HepG2 (cell line): ENCODE measurements at regions not wholly inside any gene's neighbourhood (a gene's known extent, or its start where the extent isn't known, plus 50 kb on each side); places are given as distances from the start of the nearest gene placed in this dataset.

Source experiments
- SOX13 ChIP-seq, 3 experiments: fragments of 450-650 bp in 1 of 3; sonication (generic) in 1 of 3; formaldehyde crosslinking in 1 of 3; IDR thresholded peaks in 2 of 3; conservative IDR thresholded peaks in 1 of 3; 2 replicates each; pipeline versions ENCODE4 v1.5.0 to v1.6.1; 2016 to 2020; ENCODE audit warnings: antibody characterized with exemption in 1 of 3, mild to moderate bottlenecking in 1 of 3, missing compliant biosample characterization in 1 of 3, missing genetic modification reagents in 1 of 3, moderate library complexity in 1 of 3
- SOX6 ChIP-seq, 2 experiments: fragments of 450-650 bp in 1 of 2; sonication (generic) in 1 of 2; formaldehyde crosslinking in 1 of 2; IDR thresholded peaks; 2 replicates each; pipeline versions ENCODE4 v1.4.0 to v1.6.1; 2017 to 2020; ENCODE audit warnings: antibody characterized with exemption in 1 of 2, mild to moderate bottlenecking in 1 of 2, missing genetic modification reagents in 1 of 2
- TCF12 ChIP-seq, 2 experiments: fragments of 450-650 bp in 1 of 2; sonication (generic) in 1 of 2; formaldehyde crosslinking in 1 of 2; IDR thresholded peaks; 2 replicates each; pipeline versions ENCODE4 v1.6.1 to v1.8.0; 2017 to 2022; ENCODE audit warnings: antibody characterized with exemption in 1 of 2, mild to moderate bottlenecking in 1 of 2, missing genetic modification reagents in 1 of 2, moderate library complexity in 1 of 2
- ZIK1 ChIP-seq: sonication (generic); formaldehyde crosslinking; IDR thresholded peaks from 2 replicates; pipeline ENCODE4 v1.5.0; 2020; ENCODE audit warnings: mild to moderate bottlenecking, low read depth, missing genetic modification reagents, borderline replicate concordance
- ZNF619 ChIP-seq: sonication (generic); formaldehyde crosslinking; IDR thresholded peaks from 2 replicates; pipeline ENCODE4 v1.4.0; 2020; ENCODE audit warnings: mild to moderate bottlenecking, missing genetic modification reagents
- TF ChIP-seq, protein P1 (sequence below): sonication (generic); formaldehyde crosslinking; IDR thresholded peaks from 2 replicates; pipeline ENCODE4 v1.8.1; 2022; ENCODE audit warnings: low read depth, mild to moderate bottlenecking, missing genetic modification reagents
- TF ChIP-seq, protein P2 (sequence below): sonication (generic); formaldehyde crosslinking; IDR thresholded peaks from 2 replicates; pipeline ENCODE4 v1.5.1; 2020; ENCODE audit warnings: missing genetic modification reagents, mild to moderate bottlenecking, borderline replicate concordance
- TF ChIP-seq, protein P3 (sequence below): sonication (generic); formaldehyde crosslinking; conservative IDR thresholded peaks from 2 replicates; pipeline ENCODE4 v1.4.0; 2020; ENCODE audit warnings: mild to moderate bottlenecking, missing genetic modification reagents, moderate library complexity
- TF ChIP-seq, protein P4 (sequence below): sonication (generic); formaldehyde crosslinking; IDR thresholded peaks from 2 replicates; pipeline ENCODE4 v1.4.0; 2020; ENCODE audit warnings: missing genetic modification reagents, mild to moderate bottlenecking, borderline replicate concordance

DNA sequence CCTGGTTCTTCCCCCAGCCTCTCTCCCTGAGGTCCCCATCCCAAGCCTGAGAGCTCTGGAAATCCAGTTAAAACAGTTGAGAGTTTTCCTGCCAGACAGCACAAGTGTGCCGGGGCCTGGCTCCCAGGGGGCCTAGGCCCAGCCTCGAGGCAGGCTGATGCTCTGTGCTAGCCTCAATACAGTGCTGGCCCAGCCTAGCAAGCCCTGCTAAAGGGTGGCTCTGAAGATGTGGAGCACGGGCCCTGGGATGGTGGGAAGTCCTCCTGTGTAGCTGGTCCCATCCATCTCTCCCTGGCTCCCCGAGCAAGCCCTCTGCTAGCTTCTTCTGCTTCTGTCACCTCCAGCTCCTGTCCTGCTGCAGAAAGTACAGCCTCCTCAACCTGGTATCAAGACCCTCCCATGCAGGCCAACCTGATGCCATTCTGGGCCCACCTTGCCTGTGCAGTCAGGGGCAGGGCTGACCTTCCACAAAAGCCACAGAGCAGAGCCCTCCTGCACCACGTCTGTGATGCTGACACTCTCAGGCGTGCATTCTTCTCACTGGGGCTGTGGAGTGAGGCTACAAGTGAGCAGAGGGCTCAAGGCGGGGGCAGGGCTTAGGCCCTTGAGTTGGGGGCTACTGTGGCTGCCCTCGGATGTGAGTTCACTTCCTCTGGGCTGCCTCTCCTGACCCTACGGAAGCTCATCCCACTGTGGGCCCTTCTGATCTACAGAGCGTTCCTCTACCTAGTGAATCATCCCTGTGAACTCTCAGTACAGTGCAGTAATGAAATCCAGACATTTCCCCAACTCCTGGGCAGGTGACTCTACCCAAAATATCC lies 60.1 kb upstream of the LAPTM4A start (continued):
- TF ChIP-seq SOX6 (IDR thresholded peaks at IDR 0.05): no peak
- no peak for TF ChIP-seq SOX6 (CRISPR knock-in tag; IDR thresholded peaks at IDR 0.05)
- TF ChIP-seq, protein P1, sequence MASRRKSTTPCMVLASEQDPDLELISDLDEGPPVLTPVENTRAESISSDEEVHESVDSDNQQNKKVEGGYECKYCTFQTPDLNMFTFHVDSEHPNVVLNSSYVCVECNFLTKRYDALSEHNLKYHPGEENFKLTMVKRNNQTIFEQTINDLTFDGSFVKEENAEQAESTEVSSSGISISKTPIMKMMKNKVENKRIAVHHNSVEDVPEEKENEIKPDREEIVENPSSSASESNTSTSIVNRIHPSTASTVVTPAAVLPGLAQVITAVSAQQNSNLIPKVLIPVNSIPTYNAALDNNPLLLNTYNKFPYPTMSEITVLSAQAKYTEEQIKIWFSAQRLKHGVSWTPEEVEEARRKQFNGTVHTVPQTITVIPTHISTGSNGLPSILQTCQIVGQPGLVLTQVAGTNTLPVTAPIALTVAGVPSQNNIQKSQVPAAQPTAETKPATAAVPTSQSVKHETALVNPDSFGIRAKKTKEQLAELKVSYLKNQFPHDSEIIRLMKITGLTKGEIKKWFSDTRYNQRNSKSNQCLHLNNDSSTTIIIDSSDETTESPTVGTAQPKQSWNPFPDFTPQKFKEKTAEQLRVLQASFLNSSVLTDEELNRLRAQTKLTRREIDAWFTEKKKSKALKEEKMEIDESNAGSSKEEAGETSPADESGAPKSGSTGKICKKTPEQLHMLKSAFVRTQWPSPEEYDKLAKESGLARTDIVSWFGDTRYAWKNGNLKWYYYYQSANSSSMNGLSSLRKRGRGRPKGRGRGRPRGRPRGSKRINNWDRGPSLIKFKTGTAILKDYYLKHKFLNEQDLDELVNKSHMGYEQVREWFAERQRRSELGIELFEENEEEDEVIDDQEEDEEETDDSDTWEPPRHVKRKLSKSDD: no peak
- TF ChIP-seq SOX13 (IDR thresholded peaks at IDR 0.05): no peak
- no peak for TF ChIP-seq SOX13 (CRISPR knock-in tag; conservative IDR thresholded peaks at IDR 0.05 in 1 of 2, IDR thresholded peaks at IDR 0.05 in 1 of 2)
- TF ChIP-seq, protein P2, sequence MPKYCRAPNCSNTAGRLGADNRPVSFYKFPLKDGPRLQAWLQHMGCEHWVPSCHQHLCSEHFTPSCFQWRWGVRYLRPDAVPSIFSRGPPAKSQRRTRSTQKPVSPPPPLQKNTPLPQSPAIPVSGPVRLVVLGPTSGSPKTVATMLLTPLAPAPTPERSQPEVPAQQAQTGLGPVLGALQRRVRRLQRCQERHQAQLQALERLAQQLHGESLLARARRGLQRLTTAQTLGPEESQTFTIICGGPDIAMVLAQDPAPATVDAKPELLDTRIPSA (CRISPR knock-in tag): no peak
- no peak for TF ChIP-seq ZIK1 (CRISPR knock-in tag)
- no peak for TF ChIP-seq ZNF619 (CRISPR knock-in tag)
- TF ChIP-seq, protein P3, sequence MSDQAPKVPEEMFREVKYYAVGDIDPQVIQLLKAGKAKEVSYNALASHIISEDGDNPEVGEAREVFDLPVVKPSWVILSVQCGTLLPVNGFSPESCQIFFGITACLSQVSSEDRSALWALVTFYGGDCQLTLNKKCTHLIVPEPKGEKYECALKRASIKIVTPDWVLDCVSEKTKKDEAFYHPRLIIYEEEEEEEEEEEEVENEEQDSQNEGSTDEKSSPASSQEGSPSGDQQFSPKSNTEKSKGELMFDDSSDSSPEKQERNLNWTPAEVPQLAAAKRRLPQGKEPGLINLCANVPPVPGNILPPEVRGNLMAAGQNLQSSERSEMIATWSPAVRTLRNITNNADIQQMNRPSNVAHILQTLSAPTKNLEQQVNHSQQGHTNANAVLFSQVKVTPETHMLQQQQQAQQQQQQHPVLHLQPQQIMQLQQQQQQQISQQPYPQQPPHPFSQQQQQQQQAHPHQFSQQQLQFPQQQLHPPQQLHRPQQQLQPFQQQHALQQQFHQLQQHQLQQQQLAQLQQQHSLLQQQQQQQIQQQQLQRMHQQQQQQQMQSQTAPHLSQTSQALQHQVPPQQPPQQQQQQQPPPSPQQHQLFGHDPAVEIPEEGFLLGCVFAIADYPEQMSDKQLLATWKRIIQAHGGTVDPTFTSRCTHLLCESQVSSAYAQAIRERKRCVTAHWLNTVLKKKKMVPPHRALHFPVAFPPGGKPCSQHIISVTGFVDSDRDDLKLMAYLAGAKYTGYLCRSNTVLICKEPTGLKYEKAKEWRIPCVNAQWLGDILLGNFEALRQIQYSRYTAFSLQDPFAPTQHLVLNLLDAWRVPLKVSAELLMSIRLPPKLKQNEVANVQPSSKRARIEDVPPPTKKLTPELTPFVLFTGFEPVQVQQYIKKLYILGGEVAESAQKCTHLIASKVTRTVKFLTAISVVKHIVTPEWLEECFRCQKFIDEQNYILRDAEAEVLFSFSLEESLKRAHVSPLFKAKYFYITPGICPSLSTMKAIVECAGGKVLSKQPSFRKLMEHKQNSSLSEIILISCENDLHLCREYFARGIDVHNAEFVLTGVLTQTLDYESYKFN (CRISPR knock-in tag): 0 out of 2 replicates have a peak, but pooled peaks have one; percentile 10
- no peak for TF ChIP-seq TCF12 (IDR thresholded peaks at IDR 0.05)
- no peak for TF ChIP-seq TCF12 (CRISPR knock-in tag; IDR thresholded peaks at IDR 0.05)
- TF ChIP-seq, protein P4, sequence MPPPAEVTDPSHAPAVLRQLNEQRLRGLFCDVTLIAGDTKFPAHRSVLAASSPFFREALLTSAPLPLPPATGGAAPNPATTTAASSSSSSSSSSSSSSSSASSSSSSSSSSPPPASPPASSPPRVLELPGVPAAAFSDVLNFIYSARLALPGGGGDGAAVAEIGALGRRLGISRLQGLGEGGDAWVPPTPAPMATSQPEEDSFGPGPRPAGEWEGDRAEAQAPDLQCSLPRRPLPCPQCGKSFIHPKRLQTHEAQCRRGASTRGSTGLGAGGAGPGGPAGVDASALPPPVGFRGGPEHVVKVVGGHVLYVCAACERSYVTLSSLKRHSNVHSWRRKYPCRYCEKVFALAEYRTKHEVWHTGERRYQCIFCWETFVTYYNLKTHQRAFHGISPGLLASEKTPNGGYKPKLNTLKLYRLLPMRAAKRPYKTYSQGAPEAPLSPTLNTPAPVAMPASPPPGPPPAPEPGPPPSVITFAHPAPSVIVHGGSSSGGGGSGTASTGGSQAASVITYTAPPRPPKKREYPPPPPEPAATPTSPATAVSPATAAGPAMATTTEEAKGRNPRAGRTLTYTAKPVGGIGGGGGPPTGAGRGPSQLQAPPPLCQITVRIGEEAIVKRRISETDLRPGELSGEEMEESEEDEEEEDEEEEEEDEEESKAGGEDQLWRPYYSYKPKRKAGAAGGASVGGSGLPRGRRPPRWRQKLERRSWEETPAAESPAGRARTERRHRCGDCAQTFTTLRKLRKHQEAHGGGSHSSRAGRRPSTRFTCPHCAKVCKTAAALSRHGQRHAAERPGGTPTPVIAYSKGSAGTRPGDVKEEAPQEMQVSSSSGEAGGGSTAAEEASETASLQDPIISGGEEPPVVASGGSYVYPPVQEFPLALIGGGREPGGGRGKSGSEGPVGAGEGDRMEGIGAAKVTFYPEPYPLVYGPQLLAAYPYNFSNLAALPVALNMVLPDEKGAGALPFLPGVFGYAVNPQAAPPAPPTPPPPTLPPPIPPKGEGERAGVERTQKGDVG (CRISPR knock-in tag): no peak
